Left colon (tissue), 2 donors: ENCODE measurements at regions not wholly inside any gene's neighbourhood (a gene's known extent, or its start where the extent isn't known, plus 50 kb on each side); places are given as distances from the start of the nearest gene placed in this dataset.
A peak's percentile ranks its signal among the peaks of the same experiment; 100 is the strongest.

Experiments used
- ATAC-seq: fragments of 200-7000 bp; cut with Tn5 transposase; one replicate; pipeline ENCODE4 v1.9.1; 2020; ENCODE audit warnings: mild to moderate bottlenecking, moderate library complexity
- DNase-seq, 2 donors: peaks; one replicate each; pipeline ENCODE4 v3.0.0-alpha.2; 2020
- intact Hi-C, 2 donors: fragments of 100-400 bp; cut with DNase I in 1 of 2; cut with micrococcal nuclease in 1 of 2; formaldehyde crosslinking; loops; one replicate each; pipeline versions ENCODE4 v1.11.2 to v1.14.0; 2022; cut with DNase I, micrococcal nuclease
- donor health status: DM: no; HTN: no; CAD: no.
- donor health status: DM: yes; HTN: yes; CAD: no.

DNA sequence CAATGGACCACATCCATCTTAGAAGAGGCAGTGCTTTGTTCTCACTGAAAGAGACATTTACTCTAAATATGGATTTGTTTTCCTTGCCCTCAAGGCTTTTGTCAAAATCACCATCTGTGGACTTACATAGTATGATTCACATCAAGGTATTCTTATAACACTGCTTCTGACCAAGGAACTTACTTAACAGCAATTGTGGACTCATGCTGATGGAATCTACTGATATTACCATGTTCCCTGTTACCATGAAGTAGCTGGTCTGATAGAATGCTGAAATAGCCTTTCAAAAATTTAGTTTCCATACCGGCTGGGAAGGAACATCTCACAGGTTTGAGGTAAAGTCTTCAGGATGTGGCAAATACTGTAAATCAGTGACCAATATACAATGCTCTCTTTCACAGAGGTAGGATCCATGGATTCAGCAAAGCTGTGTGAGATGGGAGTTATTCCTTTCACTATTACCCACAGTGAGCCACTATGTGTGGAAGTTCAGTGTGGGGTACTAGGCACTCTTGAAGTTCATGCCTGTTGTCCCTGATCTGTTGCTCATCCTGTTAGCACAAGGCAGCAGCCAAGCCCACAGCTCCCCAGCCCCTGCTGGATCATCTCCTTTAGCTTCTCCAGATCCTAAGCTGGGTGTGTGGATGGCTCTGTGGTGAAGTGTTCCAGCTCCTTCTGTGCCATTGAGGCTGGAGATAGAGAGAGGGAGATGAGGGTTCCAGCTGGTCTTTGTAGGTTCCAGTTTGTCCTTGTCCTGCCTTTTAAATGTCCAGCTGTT, 126.4 kb downstream of the ATP23 start:
- ATAC-seq = no peak
- intact Hi-C loops = no loop called here
- DNase-seq = no peak

DNA sequence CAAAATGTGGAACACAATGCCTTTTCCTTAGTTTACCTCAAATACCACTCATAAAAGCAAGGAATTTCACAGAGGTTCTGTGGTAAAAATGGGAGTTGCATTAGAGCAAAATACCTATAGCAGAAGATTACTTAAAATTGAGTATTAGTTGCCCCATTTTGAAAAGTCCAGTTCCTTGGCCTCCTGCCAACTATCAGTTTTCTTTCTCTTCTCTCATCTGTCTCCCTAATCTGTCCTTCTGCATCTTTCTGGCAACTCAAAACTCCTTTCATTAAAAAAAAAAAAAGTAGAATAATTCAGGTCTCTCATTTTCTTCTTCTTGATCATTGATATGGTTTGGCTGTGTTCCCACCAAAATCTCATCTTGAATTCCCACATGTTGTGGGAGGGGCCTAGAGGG, 127.3 kb downstream of the ATP23 start:
- intact Hi-C loops = no loop called here
- DNase-seq = no peak
- ATAC-seq = no peak

DNA sequence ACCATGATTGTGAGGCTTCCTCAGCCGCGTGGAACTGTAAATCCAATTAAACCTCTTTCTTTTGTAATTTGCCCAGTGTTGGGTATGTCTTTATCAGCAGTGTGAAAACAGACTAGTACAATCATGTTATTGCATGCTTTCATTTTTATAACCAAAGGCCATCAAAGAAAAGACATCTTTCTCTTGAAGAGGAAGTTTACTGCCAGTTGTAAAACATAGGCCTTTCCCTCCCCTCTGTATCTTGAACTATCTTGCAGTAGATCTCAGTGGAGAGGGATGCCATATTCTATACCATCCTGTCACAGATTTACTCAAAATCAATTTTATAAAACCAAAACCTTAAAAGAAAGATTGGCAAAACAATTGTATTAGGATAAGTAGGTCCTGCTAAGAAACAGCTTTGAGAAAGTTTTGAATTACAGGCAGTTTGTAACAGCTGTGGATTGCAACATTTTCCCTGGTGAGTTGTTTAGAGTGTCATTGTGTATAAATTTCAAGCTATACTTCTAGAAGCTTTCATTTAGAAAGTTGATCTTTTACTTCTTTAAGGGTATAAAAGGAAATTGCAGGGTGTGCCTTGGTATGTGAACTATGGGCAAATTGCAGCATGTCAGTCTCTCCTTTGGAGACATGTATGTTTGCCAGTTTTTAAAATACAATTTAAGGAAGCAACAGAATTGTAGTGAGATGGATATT, 128.0 kb downstream of the ATP23 start:
- intact Hi-C loops = no loop called here
- DNase-seq (peak in 1 of 2 donors; percentile 6), ATAC-seq (peak; percentile 89)

DNA sequence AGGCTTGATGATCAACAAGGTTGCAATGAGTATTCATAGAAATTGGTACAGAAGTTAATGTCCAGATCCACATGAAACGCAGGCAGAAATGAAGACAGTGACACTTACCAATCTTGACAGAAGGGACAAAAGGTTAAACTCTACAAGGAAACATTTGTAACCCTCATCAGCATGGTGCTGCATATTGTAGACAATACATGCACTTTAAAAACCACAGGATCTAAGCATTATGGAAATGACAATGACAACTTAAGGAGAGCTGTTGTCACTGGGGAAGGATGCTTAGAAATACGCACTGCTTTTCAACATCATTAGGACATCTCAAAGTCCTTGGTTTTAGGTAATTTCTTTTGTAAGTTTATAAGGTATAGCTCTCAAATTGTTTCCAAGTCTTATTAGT, 130.6 kb downstream of the ATP23 start:
- ATAC-seq (no peak), DNase-seq (no peak)
- intact Hi-C loops = no loop called here

DNA sequence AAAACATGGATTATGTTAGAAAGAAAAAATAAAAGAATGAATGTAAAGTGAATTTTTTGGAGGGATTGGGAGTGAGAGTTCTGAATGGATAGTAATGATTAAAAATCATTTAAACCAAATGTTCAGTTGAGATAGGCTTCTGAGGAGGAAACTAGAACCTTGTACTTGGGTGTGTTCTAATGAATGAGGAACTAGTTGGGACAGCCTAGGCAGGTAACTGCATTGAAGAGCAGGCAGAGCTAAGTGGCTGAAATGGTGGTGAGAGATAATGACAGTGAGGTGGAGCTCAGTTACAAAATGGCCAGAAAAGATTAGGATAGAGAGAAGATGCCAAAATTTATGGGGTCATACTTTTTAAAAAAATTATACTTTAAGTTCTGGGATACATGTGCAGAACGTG, 132.9 kb downstream of the ATP23 start:
- intact Hi-C loops = no loop called here
- peak; percentile 83 for ATAC-seq
- no peak for DNase-seq

DNA sequence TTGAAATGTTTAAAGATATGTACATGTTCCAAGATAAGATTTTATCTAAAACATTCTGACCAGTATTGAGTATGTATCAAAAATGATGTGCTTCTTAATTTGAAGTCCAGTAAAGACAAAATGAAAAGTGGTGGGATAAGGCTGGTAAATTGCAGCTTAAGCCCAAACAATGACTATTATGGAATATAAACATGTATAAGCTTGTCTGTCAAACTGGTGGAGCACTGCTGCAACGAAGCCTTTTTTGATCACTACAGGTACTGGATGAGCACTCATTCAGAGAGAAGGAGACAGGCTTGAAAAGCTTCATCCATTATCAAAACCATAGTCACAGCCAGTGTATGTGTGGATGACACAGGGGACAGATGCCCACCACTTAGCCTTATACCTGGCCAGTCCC, 138.4 kb downstream of the ATP23 start:
- ATAC-seq (no peak), DNase-seq (no peak)
- intact Hi-C loops = no loop called here

DNA sequence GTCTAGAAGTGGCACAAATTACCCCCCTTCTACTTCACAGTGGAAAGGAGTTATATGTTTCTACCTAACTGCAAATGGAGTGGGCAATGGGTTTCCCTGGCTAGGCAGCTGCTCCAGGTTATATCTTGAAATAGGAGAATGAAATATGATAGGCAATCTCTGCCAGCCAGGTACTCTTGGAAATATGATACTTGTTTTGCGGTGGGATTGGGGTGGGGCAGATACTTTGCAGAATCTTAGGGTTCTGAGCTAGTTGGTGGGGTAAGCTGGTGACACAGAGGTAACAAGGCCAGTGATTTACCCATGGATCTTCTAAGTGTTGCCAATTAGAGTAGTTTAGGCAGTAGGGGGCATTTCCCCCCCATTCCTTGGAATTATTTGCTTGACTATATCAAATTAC, 140.1 kb downstream of the ATP23 start:
- no peak for ATAC-seq
- intact Hi-C loops = no loop called here
- no peak for DNase-seq

DNA sequence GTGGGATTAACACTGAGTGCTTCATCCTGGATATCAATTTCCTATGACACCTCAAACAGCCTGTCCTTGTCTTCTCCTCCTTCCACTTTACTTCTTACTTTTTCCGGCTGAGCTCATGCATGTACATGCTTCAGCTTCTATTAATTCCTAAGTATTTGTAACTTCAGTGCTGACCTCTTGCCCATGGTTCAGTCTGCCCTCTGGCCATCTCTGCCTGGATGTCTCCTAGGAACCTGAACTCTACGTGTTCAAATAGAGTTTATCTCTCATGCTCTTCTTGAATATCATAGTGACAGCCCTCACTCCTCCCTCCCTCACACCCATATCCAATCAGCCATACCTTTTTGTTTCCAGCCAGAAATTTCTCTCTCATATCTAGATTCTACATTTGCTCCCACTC, 141.6 kb downstream of the ATP23 start:
- ATAC-seq (no peak), DNase-seq (no peak)
- intact Hi-C loops = no loop called here

DNA sequence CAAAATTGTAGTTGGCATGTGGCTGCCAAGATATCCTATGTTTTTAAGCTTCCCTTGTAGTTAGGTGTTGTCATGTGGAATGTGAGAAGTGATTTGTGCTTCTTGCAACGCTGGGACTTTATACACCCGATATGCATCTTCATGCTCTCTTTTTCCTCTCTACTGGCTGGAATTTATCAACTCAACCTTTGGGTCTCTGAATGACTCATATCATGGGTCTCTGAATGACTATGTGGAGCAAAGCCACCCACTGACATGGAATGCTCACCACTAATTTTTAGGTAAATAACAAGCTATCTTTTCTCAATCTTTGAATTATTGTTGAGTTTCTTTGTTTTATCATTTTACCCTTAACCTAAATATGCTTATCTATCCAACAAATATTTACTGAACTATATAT, 144.6 kb downstream of the ATP23 start:
- ATAC-seq (no peak), DNase-seq (no peak)
- intact Hi-C loops = no loop called here

DNA sequence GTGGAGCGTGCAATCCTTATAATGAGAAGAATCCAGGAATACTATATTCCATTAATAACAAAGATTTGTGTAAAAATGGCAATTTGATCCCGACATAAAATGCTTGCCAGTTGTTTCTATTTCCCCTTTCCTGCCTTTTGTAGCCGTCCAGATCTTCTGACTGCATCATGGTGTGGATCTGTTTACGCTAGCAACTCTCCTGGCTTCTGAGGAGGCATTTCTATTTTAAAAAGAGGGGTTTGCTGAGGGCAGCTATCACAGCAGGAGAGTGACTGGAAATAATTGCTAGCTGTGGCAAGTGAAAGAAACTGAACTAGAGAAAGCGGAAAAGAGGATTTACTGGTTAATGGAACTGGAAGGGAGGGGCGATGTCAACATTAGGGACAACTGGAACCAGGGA, 145.6 kb downstream of the ATP23 start:
- DNase-seq = no peak
- intact Hi-C loops = no loop called here
- ATAC-seq = no peak

DNA sequence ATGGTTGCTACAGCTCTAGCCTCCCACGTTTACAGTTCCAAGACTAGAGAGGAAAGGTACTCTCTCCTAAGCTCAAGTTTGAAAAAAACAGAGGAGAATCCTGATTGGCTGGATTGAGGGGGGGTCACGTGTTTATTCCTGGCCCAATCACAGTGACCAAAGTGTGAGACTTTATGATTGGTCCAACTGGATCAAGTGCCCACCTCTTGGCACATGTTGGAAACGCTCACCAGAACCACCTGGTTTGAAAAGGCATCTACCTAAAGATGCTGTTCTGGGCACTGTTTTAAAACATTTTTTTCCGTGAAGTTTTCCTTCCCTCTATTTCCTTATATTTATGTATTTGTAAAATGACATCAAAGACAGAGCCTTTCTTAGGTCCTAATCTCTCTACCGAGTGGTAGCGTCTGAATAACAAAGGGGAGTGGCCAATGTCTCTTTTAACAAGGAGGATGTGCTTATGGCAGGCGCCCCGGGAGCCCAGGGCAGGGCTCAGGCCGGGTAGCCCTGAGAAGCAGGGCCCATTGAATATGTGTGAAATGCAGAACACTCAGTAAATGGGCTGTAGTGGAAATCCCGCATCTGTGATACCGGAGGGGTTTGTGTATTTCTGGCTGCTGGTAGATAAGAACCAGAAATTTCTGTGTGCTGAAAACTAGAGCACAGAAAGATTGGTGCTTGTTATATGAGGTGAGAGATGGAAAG, 146.2 kb downstream of the ATP23 start:
- DNase-seq (no peak), ATAC-seq (no peak)
- intact Hi-C loops = no loop called here

DNA sequence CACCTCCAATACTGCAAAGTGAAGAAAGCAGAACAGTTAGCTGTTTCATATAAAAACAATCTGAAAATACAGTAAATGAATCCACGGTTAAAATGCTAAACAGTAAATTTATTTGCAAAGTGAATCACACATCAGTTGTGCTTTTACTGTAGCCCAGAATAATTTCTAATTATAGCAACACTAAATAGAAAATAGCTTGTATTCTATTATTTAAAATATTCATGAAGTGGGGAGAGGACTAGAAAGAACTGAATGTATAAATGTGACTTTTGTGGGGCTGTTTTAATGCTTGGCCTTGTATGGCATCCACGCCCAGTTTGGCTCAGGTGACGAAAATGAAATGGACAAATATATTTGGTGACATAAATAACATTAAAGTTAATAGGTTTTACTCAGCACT, 148.2 kb downstream of the ATP23 start:
- ATAC-seq = no peak
- no peak for DNase-seq
- intact Hi-C loops = no loop called here

DNA sequence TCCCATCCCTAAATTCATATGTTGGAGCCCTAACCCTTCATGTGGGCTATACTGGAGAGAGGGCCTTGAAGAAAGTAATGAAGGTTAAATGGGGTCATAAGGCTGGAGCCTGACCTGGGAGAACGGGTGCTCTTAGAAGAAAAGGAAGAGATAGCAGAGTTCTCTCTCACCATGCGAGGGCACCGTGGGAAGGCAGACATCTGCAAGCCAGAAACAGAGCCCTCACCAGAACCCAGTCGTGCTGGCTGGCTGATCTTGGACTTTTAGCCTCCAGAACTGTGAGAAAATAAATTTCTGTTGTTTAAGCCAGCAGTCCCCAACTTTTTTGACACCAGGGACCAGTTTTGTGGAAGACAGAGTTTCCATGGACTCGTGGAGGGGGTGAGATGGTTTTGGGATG, 149.3 kb downstream of the ATP23 start:
- DNase-seq (no peak), ATAC-seq (no peak)
- intact Hi-C loops = no loop called here

DNA sequence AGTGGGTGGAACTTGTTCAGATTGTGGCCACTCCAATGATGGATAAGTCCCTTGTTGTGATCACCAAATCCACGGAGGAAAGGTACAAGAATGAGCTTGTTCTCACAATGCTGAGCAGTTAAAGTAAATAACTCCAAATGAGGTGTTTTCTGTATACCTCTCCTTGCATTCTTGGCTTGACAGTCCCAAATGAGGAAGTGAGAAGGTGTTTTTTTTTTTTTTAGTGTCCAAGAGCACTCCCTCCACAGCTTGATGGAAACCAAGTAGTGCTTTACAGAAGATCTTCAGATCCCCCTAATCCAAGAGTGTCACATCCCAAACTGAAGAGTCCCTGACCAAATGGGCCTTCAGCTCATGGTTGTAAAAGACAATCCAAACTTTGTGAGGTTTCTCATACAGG, 153.6 kb downstream of the ATP23 start:
- no peak for DNase-seq
- intact Hi-C loops = no loop called here
- ATAC-seq = no peak

DNA sequence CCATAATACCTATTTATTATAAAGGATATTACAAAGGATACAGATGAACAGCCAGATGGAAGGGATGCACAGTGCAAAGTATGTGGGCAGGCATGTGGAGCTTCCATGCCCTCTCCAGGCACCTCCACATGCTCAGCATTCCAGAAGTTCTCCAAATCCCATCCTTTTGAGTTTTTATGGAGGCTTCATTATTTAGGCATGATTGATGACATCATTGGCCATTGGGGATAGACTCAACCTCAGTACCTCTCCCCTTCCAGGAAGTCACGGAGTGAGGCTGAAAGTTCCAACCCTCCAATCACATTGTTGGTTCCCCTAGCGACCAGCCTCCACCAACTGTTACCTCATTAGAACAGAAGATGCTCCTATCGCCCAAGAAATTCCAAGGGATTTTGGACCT, 156.4 kb downstream of the ATP23 start:
- ATAC-seq = no peak
- DNase-seq = no peak
- intact Hi-C loops = no loop called here

DNA sequence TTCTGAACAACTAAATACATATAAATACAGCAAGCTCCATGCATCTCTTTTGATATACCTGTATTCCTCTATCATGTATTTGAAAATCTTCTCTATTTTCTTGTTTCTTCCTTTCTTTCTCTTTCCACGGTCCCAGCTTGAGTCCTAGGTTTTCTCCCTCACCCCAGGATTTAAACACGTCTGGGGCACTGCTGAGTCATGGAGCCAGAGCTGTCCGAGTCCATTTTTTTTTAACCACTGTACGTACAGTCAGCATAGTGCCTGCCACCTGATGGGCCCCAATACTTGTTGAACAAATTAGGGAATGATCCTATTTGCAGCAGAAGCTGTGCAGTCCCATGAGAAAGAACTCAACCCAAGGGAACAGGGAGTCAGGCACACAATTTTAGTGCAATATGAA, 158.1 kb downstream of the ATP23 start:
- intact Hi-C loops = no loop called here

DNA sequence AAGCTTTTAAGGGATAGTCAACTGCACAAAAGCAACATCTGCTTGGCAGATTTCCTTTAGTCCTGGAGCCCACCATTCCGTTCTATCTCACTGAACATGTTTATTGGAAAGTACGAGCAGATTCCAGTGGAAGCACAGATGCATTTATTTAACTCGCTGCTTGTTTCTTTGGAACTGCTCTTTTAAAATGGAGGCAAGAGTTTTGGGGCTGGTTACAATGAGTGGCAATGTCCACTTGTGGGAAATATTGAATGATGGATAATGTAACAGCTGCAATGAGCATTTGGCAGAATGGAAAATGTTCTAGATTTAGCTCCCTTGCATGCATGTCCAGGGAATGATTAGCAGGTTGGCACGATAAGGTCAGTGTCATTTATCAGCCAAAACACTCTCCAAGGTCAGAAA, 163.0 kb downstream of the ATP23 start:
- no peak for DNase-seq
- no peak for ATAC-seq
- intact Hi-C loops = no loop called here

More for the DNA sequence above, 158.1 kb downstream of the ATP23 start:
- ATAC-seq = no peak
- DNase-seq = no peak

DNA sequence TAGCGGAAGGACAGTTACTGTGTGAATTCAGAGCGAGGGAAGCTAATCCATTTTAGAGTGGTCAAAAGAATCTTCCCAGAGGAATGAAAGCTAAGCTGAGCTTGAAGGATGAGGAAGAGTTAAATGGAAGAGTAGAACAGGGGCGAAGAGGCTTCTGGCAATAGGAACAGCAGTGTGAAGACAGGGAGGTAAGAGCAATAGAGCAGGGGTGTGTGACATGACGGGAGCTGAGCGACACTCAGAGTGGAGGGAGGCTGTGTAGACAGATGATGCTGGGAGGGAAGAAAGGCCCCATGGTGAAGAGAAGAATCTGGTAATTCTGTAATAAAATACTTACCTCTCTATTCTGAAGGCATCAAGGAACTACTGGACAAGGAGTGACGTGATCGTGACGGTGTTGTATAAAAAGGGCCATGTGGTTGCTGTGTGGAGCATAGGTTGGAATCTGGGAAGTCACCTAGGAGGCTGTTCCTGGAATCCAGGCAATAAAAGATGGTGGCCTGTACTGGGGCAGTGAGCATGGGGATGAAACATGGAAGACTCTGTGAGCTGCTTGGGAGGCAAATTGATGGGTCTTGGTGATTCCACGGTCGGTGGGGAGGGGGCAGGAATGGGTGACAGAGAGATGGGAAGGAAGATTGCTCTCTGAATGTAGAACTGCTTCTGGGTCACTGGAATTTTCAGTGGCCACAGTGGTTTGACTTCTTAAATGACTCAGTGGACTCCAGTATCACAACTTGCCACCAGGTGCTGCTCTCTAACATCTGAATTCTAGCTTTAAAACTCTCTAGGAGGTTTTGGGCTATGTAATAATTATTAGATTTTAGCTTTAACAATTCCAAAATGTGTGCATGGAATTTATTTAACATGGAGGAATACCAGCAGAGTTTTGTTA, 164.1 kb downstream of the ATP23 start:
- no peak for DNase-seq
- intact Hi-C loops = no loop called here
- ATAC-seq = no peak

DNA sequence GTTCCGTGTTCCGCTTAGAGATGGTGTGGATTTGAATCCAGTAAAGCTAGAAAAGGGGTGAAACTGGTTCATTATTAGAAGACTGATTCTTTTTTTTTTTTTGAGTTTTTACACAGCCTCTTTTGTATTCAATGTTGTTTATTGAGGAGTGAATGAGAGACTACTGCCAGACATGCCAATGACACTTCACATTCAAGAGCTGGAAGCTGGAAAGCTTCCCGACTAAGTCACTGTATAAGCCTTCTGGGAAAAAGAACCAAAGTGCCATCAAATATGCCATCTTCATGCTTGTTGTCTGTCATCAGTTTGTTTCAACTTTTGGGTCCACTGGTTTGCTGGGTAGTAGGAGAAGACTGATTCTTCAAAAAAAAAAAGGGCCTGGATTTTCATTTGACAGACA, 164.8 kb downstream of the ATP23 start:
- DNase-seq (no peak), ATAC-seq (no peak)
- intact Hi-C loops = no loop called here
